Activated CD4-positive, alpha-beta memory T cell treated with anti-CD3 and anti-CD28 coated beads, Interleukin-2, amount 10 ng/mL, durations not matched to agents 7 days and 5 days (primary cell): ENCODE measurements at regions not wholly inside any gene's neighbourhood (a gene's known extent, or its start where the extent isn't known, plus 50 kb on each side); places are given as distances from the start of the nearest gene placed in this dataset.

Experiments
- CTCF ChIA-PET: fragments of 350-600 bp; sonication (Branson Sonifier 250); formaldehyde crosslinking; loops from one replicate; lab custom pipeline; 2021; ENCODE audit warnings: antibody characterized with exemption, inconsistent platforms; lab: Charles Lee
- POLR2A ChIA-PET: fragments of 350-600 bp; sonication (Branson Sonifier 250); formaldehyde crosslinking; loops from one replicate; lab custom pipeline; 2021; ENCODE audit warnings: antibody characterized with exemption; lab: Charles Lee
- DNase-seq: peaks from one replicate; pipeline ENCODE4 v3.0.0-alpha.2; 2020
- H3K27ac Mint-ChIP-seq: one replicate; pipeline ENCODE4 v1.8.0; 2021; ENCODE audit warnings: mild to moderate bottlenecking, mixed read lengths
- H3K27me3 Mint-ChIP-seq: one replicate; pipeline ENCODE4 v1.8.0; 2021; ENCODE audit warnings: mixed read lengths
- H3K36me3 Mint-ChIP-seq: one replicate; pipeline ENCODE4 v1.8.0; 2021; ENCODE audit warnings: low read depth, mixed read lengths
- H3K4me1 Mint-ChIP-seq: one replicate; pipeline ENCODE4 v1.8.0; 2021; ENCODE audit warnings: mixed read lengths
- H3K4me3 Mint-ChIP-seq: one replicate; pipeline ENCODE4 v1.8.0; 2021; ENCODE audit warnings: mild to moderate bottlenecking, mixed read lengths
- H3K9me3 Mint-ChIP-seq: one replicate; pipeline ENCODE4 v1.8.0; 2021; ENCODE audit warnings: mixed read lengths

- ChIA-PET POLR2A (no interaction called here), CTCF (no interaction called here)
- H3K36me3 Mint-ChIP-seq: no peaks in the 10 kb centered on the region
- no peaks in the 10 kb centered on the region for H3K4me1 Mint-ChIP-seq
- no peaks in the 10 kb centered on the region for H3K27me3 Mint-ChIP-seq
- H3K9me3 Mint-ChIP-seq: peaks cover 9% of the 10 kb centered on the region
- no peak for DNase-seq
- H3K4me3 Mint-ChIP-seq: no peak overlapping the region
- H3K27ac Mint-ChIP-seq: no peak overlapping the region
Measured at GRCh38 chr5:167485061-167485774, 806.2 kb upstream of the WWC1 start.

- ChIA-PET POLR2A (no interaction called here), CTCF (no interaction called here)
- DNase-seq: no peak
- no peaks in the 10 kb centered on the region for H3K36me3 Mint-ChIP-seq
- no peak overlapping the region for H3K4me3 Mint-ChIP-seq
- no peaks in the 10 kb centered on the region for H3K27me3 Mint-ChIP-seq
- H3K4me1 Mint-ChIP-seq: no peaks in the 10 kb centered on the region
- H3K9me3 Mint-ChIP-seq: peaks cover 12% of the 10 kb centered on the region
- no peak overlapping the region for H3K27ac Mint-ChIP-seq
Measured at GRCh38 chr5:167488371-167488770, 803.1 kb upstream of the WWC1 start.

GRCh38 chr5:167489202-167489601, 802.2 kb upstream of the WWC1 start:
- H3K36me3 Mint-ChIP-seq: no peaks in the 10 kb centered on the region
- H3K27ac Mint-ChIP-seq: no peak overlapping the region
- H3K4me3 Mint-ChIP-seq: no peak overlapping the region
- no peaks in the 10 kb centered on the region for H3K4me1 Mint-ChIP-seq
- H3K27me3 Mint-ChIP-seq: no peaks in the 10 kb centered on the region
- ChIA-PET POLR2A (no interaction called here), CTCF (no interaction called here)
- peaks cover 16% of the 10 kb centered on the region for H3K9me3 Mint-ChIP-seq
- DNase-seq: no peak

- no peaks in the 10 kb centered on the region for H3K36me3 Mint-ChIP-seq
- CTCF ChIA-PET: no interaction called here
- no peak overlapping the region for H3K27ac Mint-ChIP-seq
- H3K9me3 Mint-ChIP-seq: peaks cover 3% of the 10 kb centered on the region
- POLR2A ChIA-PET: no interaction called here
- no peaks in the 10 kb centered on the region for H3K27me3 Mint-ChIP-seq
- no peak overlapping the region for H3K4me3 Mint-ChIP-seq
- H3K4me1 Mint-ChIP-seq: no peaks in the 10 kb centered on the region
- no peak for DNase-seq
Measured at GRCh38 chr5:167503926-167504720, 787.3 kb upstream of the WWC1 start.

GRCh38 chr5:167507463-167508233, 783.8 kb upstream of the WWC1 start:
- CTCF ChIA-PET: no interaction called here
- Mint-ChIP-seq H3K27ac (no peak overlapping the region), H3K4me3 (no peak overlapping the region), H3K4me1 (no peaks in the 10 kb centered on the region), H3K27me3 (no peaks in the 10 kb centered on the region), H3K9me3 (no peaks in the 10 kb centered on the region), H3K36me3 (no peaks in the 10 kb centered on the region)
- POLR2A ChIA-PET: no interaction called here
- no peak for DNase-seq

GRCh38 chr5:167509076-167509475, 782.4 kb upstream of the WWC1 start:
- no peaks in the 10 kb centered on the region for H3K27me3 Mint-ChIP-seq

GRCh38 chr5:167511276-167511675, 780.2 kb upstream of the WWC1 start:
- POLR2A ChIA-PET: no interaction called here
- CTCF ChIA-PET: no interaction called here
- H3K27me3 Mint-ChIP-seq: no peaks in the 10 kb centered on the region
- no peaks in the 10 kb centered on the region for H3K36me3 Mint-ChIP-seq
- H3K27ac Mint-ChIP-seq: no peak overlapping the region
- DNase-seq: no peak
- H3K9me3 Mint-ChIP-seq: no peaks in the 10 kb centered on the region
- no peaks in the 10 kb centered on the region for H3K4me1 Mint-ChIP-seq
- H3K4me3 Mint-ChIP-seq: no peak overlapping the region

More at GRCh38 chr5:167509076-167509475, 782.4 kb upstream of the WWC1 start:
- H3K4me1 Mint-ChIP-seq: no peaks in the 10 kb centered on the region
- no peaks in the 10 kb centered on the region for H3K36me3 Mint-ChIP-seq
- H3K4me3 Mint-ChIP-seq: no peak overlapping the region
- DNase-seq: no peak
- ChIA-PET CTCF (no interaction called here), POLR2A (no interaction called here)
- H3K9me3 Mint-ChIP-seq: no peaks in the 10 kb centered on the region
- no peak overlapping the region for H3K27ac Mint-ChIP-seq

GRCh38 chr5:167512111-167512510, 779.3 kb upstream of the WWC1 start:
- DNase-seq: no peak
- Mint-ChIP-seq H3K27me3 (no peaks in the 10 kb centered on the region), H3K27ac (no peak overlapping the region), H3K9me3 (no peaks in the 10 kb centered on the region), H3K4me3 (no peak overlapping the region), H3K4me1 (no peaks in the 10 kb centered on the region), H3K36me3 (no peaks in the 10 kb centered on the region)
- POLR2A ChIA-PET: no interaction called here
- CTCF ChIA-PET: no interaction called here

- Mint-ChIP-seq H3K9me3 (peaks cover 2% of the 10 kb centered on the region), H3K27ac (no peak overlapping the region), H3K4me3 (no peak overlapping the region), H3K4me1 (no peaks in the 10 kb centered on the region), H3K27me3 (no peaks in the 10 kb centered on the region), H3K36me3 (no peaks in the 10 kb centered on the region)
- CTCF ChIA-PET: no interaction called here
- POLR2A ChIA-PET: no interaction called here
- no peak for DNase-seq
Measured at GRCh38 chr5:167513381-167513780, 778.1 kb upstream of the WWC1 start.

- POLR2A ChIA-PET: no interaction called here
- Mint-ChIP-seq H3K27me3 (no peaks in the 10 kb centered on the region), H3K9me3 (peaks cover 2% of the 10 kb centered on the region), H3K4me1 (no peaks in the 10 kb centered on the region), H3K4me3 (no peak overlapping the region), H3K36me3 (no peaks in the 10 kb centered on the region), H3K27ac (no peak overlapping the region)
- CTCF ChIA-PET: no interaction called here
- no peak for DNase-seq
Measured at GRCh38 chr5:167514461-167514860, 777.0 kb upstream of the WWC1 start.

GRCh38 chr5:167525004-167525403, 766.4 kb upstream of the WWC1 start:
- Mint-ChIP-seq H3K27ac (no peak overlapping the region), H3K4me3 (no peak overlapping the region), H3K36me3 (no peaks in the 10 kb centered on the region), H3K27me3 (no peaks in the 10 kb centered on the region), H3K4me1 (no peaks in the 10 kb centered on the region), H3K9me3 (peaks cover 2% of the 10 kb centered on the region)
- no peak for DNase-seq
- ChIA-PET CTCF (no interaction called here), POLR2A (no interaction called here)

GRCh38 chr5:167528651-167529050, 762.8 kb upstream of the WWC1 start:
- Mint-ChIP-seq H3K4me3 (no peak overlapping the region), H3K36me3 (no peaks in the 10 kb centered on the region), H3K9me3 (peaks cover 2% of the 10 kb centered on the region), H3K27me3 (no peaks in the 10 kb centered on the region), H3K4me1 (no peaks in the 10 kb centered on the region), H3K27ac (no peak overlapping the region)
- ChIA-PET POLR2A (no interaction called here), CTCF (no interaction called here)
- no peak for DNase-seq

- Mint-ChIP-seq H3K27ac (no peak overlapping the region), H3K4me3 (no peak overlapping the region), H3K36me3 (no peaks in the 10 kb centered on the region), H3K9me3 (peaks cover 2% of the 10 kb centered on the region), H3K4me1 (no peaks in the 10 kb centered on the region), H3K27me3 (no peaks in the 10 kb centered on the region)
- DNase-seq: no peak
- CTCF ChIA-PET: no interaction called here
- POLR2A ChIA-PET: no interaction called here
Measured at GRCh38 chr5:167530548-167530947, 760.9 kb upstream of the WWC1 start.
